Breast epithelium (tissue), 3 donors: ENCODE measurements at regions not wholly inside any gene's neighbourhood (a gene's known extent, or its start where the extent isn't known, plus 50 kb on each side); places are given as distances from the start of the nearest gene placed in this dataset.

ENCODE experiments used
- POLR2A ChIP-seq: fragments of 450-650 bp; IDR thresholded peaks from one replicate; pipeline ENCODE4 v1.6.1; 2016; ENCODE audit warnings: antibody characterized with exemption, mild to moderate bottlenecking, moderate library complexity
- POLR2AphosphoS5 ChIP-seq, 3 donors: sonication (generic); formaldehyde crosslinking; IDR thresholded peaks; one replicate each; pipeline ENCODE4 v1.6.1; 2017; ENCODE audit warnings: antibody characterized with exemption in 3 of 3
- TF ChIP-seq, protein P1 (sequence below), 3 donors: fragments of 450-650 bp; IDR thresholded peaks; one replicate each; pipeline ENCODE4 v1.5.1; 2016 to 2017; ENCODE audit warnings: antibody characterized with exemption in 3 of 3, mild to moderate bottlenecking in 3 of 3, moderate library complexity in 3 of 3

DNA sequence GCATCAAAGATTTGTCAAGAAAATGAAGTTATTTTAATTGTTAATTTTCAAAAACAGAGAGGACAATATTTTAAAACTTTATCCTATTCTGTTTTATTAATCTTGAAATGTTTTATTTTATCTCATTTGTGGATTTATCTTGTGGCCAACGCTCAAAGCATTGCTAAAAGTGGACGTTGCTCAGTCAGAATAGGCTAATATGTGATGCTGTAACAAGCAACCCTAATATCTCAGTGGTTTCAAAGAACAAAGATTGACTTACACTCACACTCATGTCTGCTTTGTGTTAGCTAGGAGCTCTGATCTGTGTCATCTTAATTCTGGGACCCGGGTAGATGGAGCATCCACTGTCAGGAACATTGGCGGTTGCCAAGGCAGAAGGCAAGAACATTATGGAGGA lies 86.0 kb upstream of the PLCL2 start:
- TF ChIP-seq, protein P1, sequence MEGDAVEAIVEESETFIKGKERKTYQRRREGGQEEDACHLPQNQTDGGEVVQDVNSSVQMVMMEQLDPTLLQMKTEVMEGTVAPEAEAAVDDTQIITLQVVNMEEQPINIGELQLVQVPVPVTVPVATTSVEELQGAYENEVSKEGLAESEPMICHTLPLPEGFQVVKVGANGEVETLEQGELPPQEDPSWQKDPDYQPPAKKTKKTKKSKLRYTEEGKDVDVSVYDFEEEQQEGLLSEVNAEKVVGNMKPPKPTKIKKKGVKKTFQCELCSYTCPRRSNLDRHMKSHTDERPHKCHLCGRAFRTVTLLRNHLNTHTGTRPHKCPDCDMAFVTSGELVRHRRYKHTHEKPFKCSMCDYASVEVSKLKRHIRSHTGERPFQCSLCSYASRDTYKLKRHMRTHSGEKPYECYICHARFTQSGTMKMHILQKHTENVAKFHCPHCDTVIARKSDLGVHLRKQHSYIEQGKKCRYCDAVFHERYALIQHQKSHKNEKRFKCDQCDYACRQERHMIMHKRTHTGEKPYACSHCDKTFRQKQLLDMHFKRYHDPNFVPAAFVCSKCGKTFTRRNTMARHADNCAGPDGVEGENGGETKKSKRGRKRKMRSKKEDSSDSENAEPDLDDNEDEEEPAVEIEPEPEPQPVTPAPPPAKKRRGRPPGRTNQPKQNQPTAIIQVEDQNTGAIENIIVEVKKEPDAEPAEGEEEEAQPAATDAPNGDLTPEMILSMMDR (IDR thresholded peaks at IDR 0.05): no peak
- TF ChIP-seq POLR2A: no peak
- no peak for TF ChIP-seq POLR2AphosphoS5 (IDR thresholded peaks at IDR 0.05)
